Cerebellar cortex (tissue), 1 donor: ENCODE measurements at regions not wholly inside any gene's neighbourhood (a gene's known extent, or its start where the extent isn't known, plus 50 kb on each side); places are given as distances from the start of the nearest gene placed in this dataset.

Source experiments
- DNase-seq: peaks from one replicate; pipeline ENCODE4 v3.0.0-alpha.2; 2015; ENCODE audit warnings: low spot score

DNA sequence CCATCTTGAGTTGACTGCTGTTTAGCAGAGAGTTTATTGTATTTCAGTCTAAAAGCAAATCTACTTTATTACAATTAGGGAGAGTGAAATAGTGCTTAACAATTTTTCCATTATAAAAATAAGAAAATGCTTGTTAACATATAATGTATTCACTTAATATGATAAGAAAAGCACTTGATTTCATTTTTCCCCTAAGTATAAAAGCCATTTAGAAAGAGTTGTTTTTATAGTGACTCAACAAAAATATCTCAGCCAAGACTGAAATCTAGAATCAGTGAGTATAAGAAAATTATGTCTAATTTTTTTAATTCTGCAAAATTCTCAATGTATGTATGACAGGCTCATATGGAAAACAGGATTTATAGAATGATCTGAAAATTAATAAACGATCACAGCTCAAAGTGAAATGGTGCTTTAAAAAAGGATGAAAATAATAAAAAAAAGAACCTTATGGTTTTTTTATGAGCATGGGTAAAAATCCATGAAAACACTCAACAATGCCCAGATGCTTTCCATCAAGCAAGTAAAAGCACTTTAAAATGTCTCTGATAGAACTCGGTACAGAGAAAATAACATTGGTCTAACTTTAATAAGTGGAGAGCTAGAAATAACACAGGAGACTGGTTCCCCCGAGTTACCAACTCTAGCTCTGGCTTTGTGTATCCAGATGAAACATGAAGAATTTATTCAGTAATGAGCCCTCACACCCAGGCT, 1057.8 kb upstream of the WWC1 start:
- no peak for DNase-seq

GRCh38 chr5:167241436-167242067, 1049.9 kb upstream of the WWC1 start:
- no peak for DNase-seq

DNA sequence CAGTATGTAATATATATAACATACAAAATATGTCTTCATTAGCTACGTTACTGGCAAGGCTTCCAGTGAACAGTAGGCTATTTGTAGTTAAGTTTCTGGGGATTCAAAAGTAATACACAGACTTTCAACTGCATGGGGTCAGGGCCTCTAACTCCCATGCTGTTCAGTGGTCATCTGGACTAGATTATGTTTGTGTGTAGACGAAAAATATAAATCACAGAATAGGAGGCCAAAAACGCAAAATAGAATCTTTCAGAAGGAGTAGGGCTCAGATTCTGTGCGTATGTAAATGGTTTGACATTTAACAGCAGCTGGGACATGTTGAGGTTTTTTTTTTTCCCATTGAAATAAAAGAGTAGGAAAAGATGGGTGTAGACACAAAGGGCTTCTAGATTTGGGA, 1048.7 kb upstream of the WWC1 start:
- DNase-seq = no peak

- no peak for DNase-seq
These were observed 1048.0 kb upstream of the WWC1 start for GRCh38 chr5:167243463-167243862.

- DNase-seq = peak; percentile 75
These were observed 1046.9 kb upstream of the WWC1 start for GRCh38 chr5:167244583-167244982.

- DNase-seq = no peak
These were observed 1045.6 kb upstream of the WWC1 start for GRCh38 chr5:167245868-167246267.

DNA sequence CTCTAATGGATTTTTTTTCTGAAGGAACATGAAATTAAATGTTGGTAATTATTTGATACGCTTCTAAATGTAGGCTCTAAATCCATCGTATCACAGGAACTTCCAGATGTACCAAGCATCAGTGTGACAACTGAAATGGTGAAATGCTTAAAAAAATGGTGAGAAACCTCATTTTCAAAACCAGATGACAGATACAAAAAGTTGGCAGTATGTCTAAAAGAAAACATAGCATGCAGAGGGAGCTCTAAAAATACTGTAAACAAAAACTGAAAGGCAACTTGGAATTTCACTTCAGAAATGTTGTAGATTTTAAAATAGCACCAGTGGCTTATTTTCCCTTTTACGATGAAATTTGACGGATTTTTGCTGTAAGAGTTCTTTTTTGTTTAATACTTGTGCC, 1043.6 kb upstream of the WWC1 start:
- no peak for DNase-seq

DNA sequence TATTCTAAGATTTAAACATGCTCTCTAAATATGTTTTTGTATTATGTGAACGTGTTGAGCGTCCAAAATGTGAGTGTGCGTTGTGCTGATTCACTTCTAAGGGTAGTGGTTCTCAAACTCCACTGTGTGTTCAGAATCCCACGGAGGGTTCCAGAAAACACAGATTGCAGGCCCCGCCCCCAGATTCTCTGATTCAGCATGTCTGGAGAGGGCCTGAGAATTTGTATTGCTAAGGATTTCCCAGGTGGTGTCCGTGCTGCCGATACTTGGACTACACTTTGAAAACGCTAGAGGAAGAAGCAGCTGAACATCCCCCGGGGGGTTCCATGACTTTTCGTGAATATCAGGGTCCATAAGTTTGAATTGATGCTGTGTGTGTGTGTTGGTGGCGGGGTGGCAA, 1043.2 kb upstream of the WWC1 start:
- DNase-seq = no peak

DNA sequence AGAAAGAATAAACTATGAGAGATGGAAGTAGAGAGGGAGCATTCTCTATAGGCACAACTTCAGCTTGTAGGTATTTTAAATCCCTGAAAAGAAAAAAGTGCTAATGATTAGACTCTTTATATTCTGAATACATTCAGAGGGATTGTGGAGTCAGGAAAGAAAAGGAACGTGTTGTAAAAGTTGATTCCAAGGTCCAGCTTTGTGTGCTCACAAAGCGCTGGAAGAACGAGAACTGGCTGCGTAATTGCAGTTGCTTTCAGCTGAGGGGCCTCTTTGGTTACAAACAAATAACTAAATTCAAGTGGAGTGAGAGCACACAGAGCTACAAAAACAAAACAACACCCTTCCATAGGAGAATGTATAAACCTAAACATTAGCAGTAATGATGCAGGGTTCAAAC, 1040.4 kb upstream of the WWC1 start:
- DNase-seq = no peak

DNA sequence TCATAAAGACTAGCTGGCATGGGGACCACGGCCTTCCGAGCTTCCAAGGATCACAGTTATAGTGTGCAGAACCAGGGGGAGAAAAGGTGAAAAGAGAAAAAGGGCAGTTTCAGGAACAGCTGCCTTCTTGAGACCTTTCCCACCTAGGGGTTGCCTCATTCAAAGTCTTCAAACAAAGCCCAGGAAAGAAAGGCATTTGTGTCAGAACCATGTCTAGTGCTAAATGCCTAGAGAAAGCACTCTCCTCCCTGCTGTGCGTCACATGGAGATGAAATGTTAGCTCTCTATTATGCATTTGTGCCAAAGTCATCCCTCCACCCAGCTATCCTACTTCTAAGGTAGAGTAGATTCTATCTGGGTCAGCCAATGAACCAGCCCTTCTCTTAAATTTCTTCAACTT, 1037.3 kb upstream of the WWC1 start:
- no peak for DNase-seq

- no peak for DNase-seq
These were observed 1035.5 kb upstream of the WWC1 start for GRCh38 chr5:167255926-167256325.

GRCh38 chr5:167259806-167260205, 1031.6 kb upstream of the WWC1 start:
- no peak for DNase-seq

GRCh38 chr5:167261309-167262100, 1029.9 kb upstream of the WWC1 start:
- no peak for DNase-seq

DNA sequence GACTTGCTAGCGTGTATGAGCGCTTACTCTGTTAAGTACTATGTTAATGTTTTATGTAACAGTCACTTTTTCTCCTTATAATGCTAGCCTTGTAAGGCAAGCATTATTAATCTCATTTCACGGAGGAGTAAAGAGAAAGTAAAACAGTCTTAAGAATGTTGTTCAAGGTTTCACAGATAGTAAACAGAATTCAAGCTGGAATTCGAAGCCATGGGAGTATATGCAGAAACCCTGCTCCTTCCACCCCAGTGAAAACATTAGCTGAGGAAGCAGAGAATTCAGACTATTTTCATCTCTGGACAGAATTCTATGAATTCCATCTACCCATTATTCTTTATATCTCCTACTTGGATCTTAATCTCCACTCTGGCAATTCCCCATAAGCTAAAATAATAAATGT, 1028.3 kb upstream of the WWC1 start:
- no peak for DNase-seq

DNA sequence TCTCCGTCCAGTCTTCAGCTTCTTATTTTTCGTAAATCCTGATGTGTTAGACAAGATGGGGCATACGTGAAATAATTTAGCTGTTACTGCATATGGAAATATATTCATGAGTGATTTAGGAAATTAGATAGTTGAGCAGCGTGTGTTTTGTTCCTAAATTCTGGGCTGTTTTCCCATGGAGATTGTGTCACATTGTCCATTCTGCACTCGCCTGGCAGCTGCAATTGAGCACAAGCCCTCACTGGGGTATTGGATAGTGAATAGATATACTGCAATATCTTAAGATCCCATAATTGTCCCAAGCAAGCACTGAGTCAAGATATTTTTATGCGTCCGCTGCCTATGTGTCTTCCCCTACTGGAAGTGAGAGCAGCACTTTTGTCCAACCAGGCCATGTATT, 1027.1 kb upstream of the WWC1 start:
- DNase-seq = no peak

GRCh38 chr5:167268337-167268736, 1023.1 kb upstream of the WWC1 start:
- DNase-seq = peak; percentile 32

- peak; percentile 93 for DNase-seq
These were observed 1022.3 kb upstream of the WWC1 start for GRCh38 chr5:167269146-167269545.

- DNase-seq = peak; percentile 92
These were observed 1020.4 kb upstream of the WWC1 start for GRCh38 chr5:167271081-167271480.

GRCh38 chr5:167271511-167271910, 1019.9 kb upstream of the WWC1 start:
- DNase-seq = no peak

DNA sequence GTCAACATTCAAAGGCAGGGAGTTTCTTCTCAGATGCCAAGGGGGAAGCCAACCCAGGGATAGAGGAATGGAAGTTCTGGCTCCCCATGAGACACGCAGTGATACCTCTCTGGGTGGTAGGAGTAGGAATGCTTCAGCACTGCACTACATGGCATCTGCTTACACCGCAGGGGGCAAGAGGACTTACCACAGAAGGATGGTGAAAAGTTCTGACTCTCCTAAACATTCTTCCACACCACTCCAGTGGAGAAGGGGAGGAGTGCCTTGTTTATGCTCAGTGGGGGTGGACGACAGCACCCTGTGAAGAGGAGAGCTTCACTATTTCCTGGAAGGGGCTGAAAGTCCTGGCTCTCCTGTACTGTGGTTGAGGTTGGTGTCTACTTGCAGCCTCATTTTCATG, 1011.3 kb upstream of the WWC1 start:
- DNase-seq = no peak

DNA sequence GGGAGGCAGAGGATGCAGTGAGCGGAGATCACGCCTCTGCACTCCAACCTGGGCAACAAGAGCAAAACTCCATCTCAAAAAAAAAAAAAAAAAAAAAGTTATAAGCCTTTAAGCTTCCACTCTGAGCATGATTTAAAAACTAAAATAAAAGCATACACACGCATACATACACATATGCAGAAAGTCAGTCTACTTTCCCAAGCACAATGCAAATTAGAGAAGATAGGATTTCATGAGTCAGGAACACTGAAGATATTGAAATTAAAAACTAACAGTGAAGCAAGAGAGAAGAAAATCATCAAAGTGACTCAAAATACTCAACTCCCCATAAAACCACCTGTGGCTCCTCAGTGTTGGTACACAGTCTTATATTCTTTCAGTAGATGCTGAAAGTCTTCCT, 1009.5 kb upstream of the WWC1 start:
- no peak for DNase-seq

GRCh38 chr5:167283691-167284090, 1007.8 kb upstream of the WWC1 start:
- DNase-seq = no peak

DNA sequence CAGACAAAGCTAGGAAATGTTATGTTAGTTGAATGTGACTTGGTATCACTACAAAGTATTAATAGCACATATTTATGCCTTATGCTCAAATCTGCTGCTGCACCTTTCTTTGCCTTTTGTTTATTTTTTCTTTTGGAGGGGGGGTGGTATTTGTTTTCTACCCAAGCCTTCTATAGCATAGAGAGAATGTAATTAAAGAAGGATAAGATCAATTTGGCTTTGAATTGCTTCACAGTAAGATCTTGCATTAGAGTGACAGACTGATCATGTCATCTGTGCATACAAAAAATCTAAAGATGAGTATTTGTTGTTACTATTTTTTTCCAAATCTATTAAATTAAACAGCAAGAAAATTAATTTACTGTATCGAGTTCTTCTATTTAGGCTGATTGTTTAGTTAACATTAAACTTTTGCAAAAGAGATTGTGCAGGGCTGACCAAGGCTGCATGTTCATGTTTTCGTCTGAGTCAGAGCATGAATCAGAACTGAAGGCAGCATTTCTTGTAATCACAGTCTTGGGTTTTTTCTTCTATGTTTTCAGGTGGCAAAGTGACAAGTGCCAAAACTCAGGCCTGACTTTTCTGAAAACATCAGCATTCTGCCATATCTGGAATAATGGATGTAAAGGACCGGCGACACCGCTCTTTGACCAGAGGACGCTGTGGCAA, 1007.1 kb upstream of the WWC1 start:
- DNase-seq = no peak
